ENCODE measurements at regions not wholly inside any gene's neighbourhood (a gene's known extent, or its start where the extent isn't known, plus 50 kb on each side); places are given as distances from the start of the nearest gene placed in this dataset.

DNA sequence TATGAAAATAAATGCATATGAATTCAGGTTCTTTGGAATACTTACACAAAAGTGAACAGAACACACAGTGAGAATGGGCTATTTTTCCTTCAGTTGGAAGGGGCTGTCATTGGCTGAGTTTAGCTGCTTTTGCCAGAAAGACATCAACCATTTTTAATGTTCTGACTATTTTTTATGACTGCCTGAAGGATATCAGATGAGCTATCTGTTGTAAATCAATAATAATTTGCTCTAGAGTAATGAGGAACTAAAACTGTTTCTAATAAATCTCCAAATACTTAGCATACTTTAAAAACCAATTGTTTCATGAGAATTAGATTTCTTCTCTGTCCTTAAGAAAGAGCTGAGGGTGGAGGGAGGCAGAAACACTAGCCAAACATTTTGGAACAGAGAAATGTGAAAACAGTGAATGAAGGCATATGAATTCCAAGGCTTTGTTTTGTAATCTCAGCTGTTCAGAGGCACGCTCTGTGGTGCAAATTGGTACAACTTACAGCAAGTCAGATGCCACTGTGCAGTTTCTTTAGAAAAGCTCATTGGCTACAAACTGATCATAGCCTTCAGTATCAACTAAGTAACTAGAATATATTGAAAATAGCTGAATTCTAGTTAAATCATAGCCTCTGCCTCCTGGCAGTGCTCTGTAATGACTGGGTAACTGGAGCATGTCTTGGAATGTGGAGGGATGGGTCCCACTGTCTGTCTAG is 228.9 kb upstream of the JAG1 start:
- TF ChIP-seq EGR1 (IDR thresholded peaks at IDR 0.05; ENCODE audit: borderline replicate concordance, low read depth, low read length) (no peak), E2F6 (IDR thresholded peaks at IDR 0.05) (no peak)

All from H1 (cell line).